ENCODE measurements at regions not wholly inside any gene's neighbourhood (a gene's known extent, or its start where the extent isn't known, plus 50 kb on each side); places are given as distances from the start of the nearest gene placed in this dataset.

DNA sequence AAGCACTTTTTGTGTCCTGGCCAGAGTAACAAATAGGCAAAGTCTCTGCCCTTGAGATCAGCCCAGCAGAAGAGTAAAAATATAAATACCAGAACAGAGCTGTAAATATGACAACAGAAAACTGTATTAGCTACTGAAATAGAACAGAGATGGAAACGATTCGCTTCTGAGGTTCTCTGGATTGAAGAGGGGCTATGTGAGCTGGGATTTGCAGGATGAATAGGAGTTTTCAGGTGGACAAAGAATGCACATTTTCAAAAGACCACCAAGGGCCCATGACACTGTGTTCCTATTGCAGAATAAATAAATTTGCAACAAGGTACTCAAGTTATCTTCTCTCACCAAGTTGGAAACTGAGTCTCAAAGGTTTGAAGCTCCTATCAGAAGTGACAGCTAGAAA is 176.6 kb downstream of the BCL11B start:
- no peak for FAIRE-seq

DNA sequence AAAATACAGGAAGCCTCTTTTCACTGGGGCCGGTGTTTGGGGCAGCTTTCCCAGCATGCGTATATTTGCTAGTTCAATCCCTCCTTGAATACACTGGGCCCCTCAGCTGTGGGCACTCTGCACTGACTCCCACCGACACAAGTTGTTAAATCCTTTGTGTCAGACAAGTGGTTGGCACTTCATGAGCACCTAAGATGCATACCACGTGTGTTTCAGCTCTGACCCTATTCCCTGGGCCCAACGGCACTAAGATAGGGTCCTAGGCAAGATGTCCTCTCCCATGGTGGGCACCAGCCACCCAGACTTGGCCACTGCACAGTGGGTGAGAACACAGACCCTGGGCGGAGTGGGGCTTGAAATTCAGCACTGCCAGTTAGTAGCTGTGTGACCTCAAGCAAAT is 173.8 kb downstream of the BCL11B start:
- no peak for FAIRE-seq

- no peak for FAIRE-seq
These were observed 172.8 kb downstream of the BCL11B start for GRCh38 chr14:99099051-99099787.

DNA sequence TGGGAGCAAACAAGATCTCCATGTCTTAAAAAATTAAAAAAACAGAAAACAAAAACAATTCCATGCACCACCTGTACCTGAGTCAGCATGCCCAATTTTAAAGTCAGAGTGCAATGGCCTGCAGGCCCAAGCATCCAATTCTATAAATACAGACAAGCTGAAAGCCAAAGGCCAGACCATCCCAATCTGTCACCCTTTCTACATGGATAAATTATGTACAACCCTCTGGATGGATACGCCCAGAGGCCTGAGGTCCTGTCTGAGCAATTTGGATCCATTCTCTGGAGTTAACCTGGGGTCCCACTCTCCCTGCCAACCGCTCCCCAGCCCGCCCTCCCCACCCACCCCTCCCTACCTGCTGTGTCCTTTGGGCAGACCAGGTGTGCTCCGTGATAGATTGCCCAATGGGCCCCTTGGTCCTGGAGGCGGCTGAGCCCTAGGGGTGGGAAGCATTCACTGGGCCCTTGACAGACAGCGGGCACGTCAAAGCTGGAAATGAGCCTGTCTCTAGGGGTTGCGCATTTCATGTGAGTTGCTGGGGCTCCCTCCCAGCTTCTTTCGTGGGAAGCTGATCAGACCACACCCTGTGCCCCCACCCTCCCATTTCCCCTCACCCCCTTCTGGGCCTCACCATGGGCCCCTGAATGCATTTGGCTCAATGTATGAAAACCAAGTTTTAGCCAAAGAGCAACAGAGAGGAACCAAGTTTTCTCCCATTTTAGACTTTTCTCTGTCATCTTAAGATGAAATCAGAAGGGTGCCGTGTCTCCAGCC is 171.3 kb downstream of the BCL11B start:
- no peak for FAIRE-seq

DNA sequence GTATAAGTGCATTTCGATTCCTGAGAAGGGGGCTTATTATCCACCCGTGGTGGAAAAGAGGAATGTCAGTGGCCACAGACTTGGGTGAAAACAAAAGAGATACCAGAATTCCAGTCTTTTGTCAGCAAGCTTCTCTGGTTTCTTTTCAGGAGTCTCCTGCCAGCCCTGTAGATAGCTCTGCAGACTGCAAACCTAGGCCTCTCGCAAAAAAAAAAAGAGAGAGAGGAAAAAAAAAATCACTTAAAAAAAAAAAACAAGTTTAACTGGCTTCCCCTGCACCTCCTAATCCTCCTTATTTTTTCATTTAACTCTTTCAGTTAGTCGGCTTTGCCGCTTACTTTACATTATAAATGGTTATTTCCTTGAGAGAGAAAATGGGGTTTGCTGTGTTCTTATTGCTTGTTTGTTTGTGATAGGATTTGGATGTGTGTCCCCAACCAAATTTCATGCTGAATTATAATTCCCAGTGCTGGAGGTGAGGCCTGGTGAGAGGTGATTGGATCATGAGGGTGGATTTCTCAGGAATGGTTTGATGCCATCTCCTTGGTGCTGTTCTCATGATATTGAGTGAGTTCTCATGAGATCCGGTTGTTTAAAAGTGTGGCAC is 170.0 kb downstream of the BCL11B start:
- FAIRE-seq = no peak

- no peak for FAIRE-seq
These were observed 155.2 kb downstream of the BCL11B start for GRCh38 chr14:99116741-99117295.

- no peak for FAIRE-seq
These were observed 154.3 kb downstream of the BCL11B start for GRCh38 chr14:99117671-99118045.

- FAIRE-seq = no peak
These were observed 153.8 kb downstream of the BCL11B start for GRCh38 chr14:99118046-99118721.

- FAIRE-seq = no peak
These were observed 153.1 kb downstream of the BCL11B start for GRCh38 chr14:99118946-99119345.

Data from G401.6 (cell line).